ENCODE measurements at regions not wholly inside any gene's neighbourhood (a gene's known extent, or its start where the extent isn't known, plus 50 kb on each side); places are given as distances from the start of the nearest gene placed in this dataset.
"Not testable (repeated sequence)": the region's sequence is repeated elsewhere in the genome, so short reads cannot be mapped to it uniquely, and the experiment has no call there.

DNA sequence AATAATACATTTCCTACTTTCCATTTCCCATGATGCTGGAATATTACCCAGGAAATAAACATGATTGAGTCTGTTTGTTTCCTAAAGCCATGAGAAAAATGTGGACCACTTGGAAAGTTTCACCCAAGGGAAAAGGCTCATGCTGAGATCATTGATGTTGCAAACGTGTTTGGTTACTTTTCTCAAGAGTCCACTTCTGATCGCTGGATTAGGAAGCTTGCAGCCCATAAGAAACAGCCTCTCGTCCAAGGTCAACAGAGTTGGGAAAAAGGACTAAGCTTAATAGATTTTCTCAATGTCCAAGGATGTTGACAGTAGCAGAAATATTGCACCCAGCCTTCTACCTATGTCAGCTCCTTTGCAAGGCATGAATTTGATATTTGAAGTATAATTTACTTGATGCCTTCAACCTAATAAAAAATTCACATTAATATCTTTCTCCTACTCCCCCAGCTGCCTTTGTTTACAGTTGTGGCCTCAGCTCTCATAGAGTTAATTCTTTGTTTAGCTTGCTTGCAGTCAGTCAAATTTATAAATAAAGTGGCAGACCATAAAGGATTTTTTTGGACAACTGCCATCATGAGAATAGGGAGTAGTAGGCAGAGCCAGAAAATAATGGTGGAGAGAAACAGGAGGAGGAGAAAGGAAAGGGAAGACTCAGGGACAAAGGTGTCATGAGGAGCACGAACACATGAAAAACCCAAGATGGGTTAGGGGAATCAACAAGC, 65.6 kb upstream of the BLTP1 start:
- H3K4me3 ChIP-seq: no peak overlapping the region
- TF ChIP-seq, protein P1, sequence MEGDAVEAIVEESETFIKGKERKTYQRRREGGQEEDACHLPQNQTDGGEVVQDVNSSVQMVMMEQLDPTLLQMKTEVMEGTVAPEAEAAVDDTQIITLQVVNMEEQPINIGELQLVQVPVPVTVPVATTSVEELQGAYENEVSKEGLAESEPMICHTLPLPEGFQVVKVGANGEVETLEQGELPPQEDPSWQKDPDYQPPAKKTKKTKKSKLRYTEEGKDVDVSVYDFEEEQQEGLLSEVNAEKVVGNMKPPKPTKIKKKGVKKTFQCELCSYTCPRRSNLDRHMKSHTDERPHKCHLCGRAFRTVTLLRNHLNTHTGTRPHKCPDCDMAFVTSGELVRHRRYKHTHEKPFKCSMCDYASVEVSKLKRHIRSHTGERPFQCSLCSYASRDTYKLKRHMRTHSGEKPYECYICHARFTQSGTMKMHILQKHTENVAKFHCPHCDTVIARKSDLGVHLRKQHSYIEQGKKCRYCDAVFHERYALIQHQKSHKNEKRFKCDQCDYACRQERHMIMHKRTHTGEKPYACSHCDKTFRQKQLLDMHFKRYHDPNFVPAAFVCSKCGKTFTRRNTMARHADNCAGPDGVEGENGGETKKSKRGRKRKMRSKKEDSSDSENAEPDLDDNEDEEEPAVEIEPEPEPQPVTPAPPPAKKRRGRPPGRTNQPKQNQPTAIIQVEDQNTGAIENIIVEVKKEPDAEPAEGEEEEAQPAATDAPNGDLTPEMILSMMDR (IDR thresholded peaks at IDR 0.05): no peak
- no peak for TF ChIP-seq POLR2A (IDR thresholded peaks at IDR 0.05)
- TF ChIP-seq POLR2AphosphoS5 (IDR thresholded peaks at IDR 0.05): peak in 1 of 2 donors; percentile 35
- TF ChIP-seq EP300 (IDR thresholded peaks at IDR 0.05): peak in 1 of 4 donors; percentile 84
- 45 to 51% methylated on average over 4 of the region's 4 CpGs for WGBS, 2 donors
- H3K27ac ChIP-seq: peak overlapping the region in 2 of 4 donors; percentile 50 to 58
- DNase-seq (peak in 1 of 2 donors; percentile 55), ATAC-seq (ENCODE audit: low FRiP score in 2 of 2) (no peak)
- H3K36me3 ChIP-seq: no peaks in the 10 kb centered on the region
- H3K4me1 ChIP-seq: peaks cover 0 to 14% (median 5%) of the 10 kb centered on the region in 4 donors
- H3K9me3 ChIP-seq: no peaks in the 10 kb centered on the region
- no peaks in the 10 kb centered on the region for H3K27me3 ChIP-seq

DNA sequence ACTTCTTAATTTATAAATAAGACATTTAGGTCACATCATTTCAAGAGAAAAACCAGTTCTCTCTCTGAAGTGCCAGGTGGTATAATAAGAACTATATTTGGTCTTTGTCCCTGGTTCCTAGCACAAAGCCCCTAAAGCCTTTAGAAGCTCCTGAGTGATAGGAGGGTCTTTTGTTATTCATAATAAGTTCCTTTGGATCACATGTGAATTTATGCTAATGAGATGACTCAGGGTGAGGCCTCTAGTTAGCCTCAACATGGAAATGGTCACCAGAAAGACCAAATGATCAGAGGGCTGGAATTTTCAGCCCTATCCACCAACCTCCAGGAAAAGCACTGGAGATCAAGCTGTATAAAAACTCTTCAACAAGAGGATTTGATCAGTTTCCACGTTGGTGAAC, 68.1 kb upstream of the BLTP1 start:
- 35 to 54% methylated on average over 1 of the region's 1 CpG for WGBS, 2 donors
- Histone ChIP-seq H3K36me3 (no peaks in the 10 kb centered on the region), H3K27me3 (no peaks in the 10 kb centered on the region), H3K9me3 (no peaks in the 10 kb centered on the region), H3K4me3 (no peak overlapping the region), H3K27ac (no peak overlapping the region), H3K4me1 (peaks cover 0 to 9% (median 5%) of the 10 kb centered on the region in 4 donors)
- ATAC-seq (ENCODE audit: low FRiP score in 2 of 2): no peak
- TF ChIP-seq POLR2AphosphoS5 (IDR thresholded peaks at IDR 0.05) (no peak), POLR2A (IDR thresholded peaks at IDR 0.05) (no peak), EP300 (IDR thresholded peaks at IDR 0.05) (no peak)
- TF ChIP-seq, protein P1 (IDR thresholded peaks at IDR 0.05): no peak
- no peak for DNase-seq

DNA sequence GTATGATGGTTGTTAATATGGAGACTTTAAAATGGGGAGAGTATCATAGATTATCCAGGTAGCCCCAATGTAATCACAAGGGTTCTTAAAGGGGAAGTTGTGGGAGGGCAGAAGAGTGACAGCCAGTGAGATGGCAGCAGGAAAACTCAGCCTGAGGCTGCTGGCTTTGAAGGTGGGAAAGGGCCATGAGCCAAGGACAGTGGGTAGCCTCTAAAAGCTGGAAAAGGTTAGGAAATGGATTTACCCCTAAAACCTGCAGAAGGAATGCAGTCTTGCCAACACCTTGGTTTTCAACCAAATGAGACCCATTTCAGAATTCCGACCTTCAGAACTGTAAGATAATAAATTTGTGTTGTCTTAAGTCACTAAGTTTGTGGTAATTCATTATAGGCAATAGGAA, 68.8 kb upstream of the BLTP1 start:
- no peak for TF ChIP-seq EP300 (IDR thresholded peaks at IDR 0.05)
- no peak for TF ChIP-seq POLR2AphosphoS5 (IDR thresholded peaks at IDR 0.05)
- TF ChIP-seq, protein P1 (IDR thresholded peaks at IDR 0.05): no peak
- no peak for TF ChIP-seq POLR2A (IDR thresholded peaks at IDR 0.05)
- H3K9me3 ChIP-seq: no peaks in the 10 kb centered on the region
- H3K4me3 ChIP-seq: no peak overlapping the region
- no peaks in the 10 kb centered on the region for H3K27me3 ChIP-seq
- no peak for ATAC-seq (ENCODE audit: low FRiP score in 2 of 2)
- DNase-seq: no peak
- peak overlapping the region in 1 of 4 donors; percentile 42 for H3K27ac ChIP-seq
- 100% methylated on average over 1 of the region's 1 CpG for WGBS, 2 donors
- peaks cover 0 to 9% (median 5%) of the 10 kb centered on the region in 4 donors for H3K4me1 ChIP-seq
- H3K36me3 ChIP-seq: no peaks in the 10 kb centered on the region

DNA sequence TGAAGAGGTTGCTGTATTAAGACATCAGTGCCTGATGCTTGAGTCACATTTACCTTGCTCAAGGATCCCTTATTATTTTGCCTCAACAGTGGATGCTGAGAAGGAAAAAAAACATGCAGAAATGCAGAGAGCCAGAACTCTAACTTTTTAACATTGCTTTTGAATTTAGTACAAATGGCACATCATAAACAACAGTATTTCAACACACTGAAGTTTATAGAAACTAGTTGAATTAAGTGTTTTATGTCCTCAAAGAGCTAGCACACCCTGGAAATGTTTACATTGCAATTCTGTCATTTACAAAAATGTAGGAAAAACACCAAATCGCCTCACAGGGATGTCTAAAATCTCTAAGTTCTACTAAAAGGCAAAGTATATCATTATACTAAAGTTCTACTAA, 69.5 kb upstream of the BLTP1 start:
- TF ChIP-seq EP300 (IDR thresholded peaks at IDR 0.05): no peak
- TF ChIP-seq POLR2A (IDR thresholded peaks at IDR 0.05): no peak
- no peak for TF ChIP-seq POLR2AphosphoS5 (IDR thresholded peaks at IDR 0.05)
- TF ChIP-seq, protein P1 (IDR thresholded peaks at IDR 0.05): no peak
- Histone ChIP-seq H3K27ac (no peak overlapping the region), H3K27me3 (no peaks in the 10 kb centered on the region), H3K4me3 (no peak overlapping the region), H3K9me3 (no peaks in the 10 kb centered on the region), H3K4me1 (peaks cover 0 to 9% (median 5%) of the 10 kb centered on the region in 4 donors), H3K36me3 (no peaks in the 10 kb centered on the region)
- 31 to 40% methylated on average over 1 of the region's 1 CpG for WGBS, 2 donors
- DNase-seq (peak in 1 of 2 donors; percentile 23), ATAC-seq (ENCODE audit: low FRiP score in 2 of 2) (no peak)

DNA sequence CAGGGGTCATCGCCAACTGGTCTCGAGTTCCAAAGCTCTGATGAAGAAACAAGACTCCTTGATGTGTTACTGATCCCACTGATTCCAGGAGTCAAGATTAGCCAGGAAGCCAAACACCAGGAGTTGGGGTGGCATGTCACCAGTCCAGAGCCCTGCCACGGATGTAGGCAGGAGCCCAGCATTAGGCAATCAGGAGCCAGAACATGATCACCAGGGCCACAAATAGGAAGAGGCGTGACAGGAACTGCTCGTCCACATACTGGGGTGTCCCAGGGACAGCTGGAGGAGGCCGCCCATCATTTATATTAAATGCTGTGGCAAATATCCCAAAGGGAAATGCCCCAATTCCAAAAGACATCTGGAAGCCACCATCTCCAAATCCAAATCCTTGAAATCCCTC, 74.5 kb upstream of the BLTP1 start:
- H3K27me3 ChIP-seq; H3K9me3 ChIP-seq; H3K4me1 ChIP-seq; ATAC-seq (ENCODE audit: low FRiP score in 2 of 2); H3K27ac ChIP-seq; H3K4me3 ChIP-seq; H3K36me3 ChIP-seq; DNase-seq: not testable (repeated sequence)
- 63 to 78% methylated on average over 3 to 5 of the region's 6 CpGs for WGBS, 2 donors

DNA sequence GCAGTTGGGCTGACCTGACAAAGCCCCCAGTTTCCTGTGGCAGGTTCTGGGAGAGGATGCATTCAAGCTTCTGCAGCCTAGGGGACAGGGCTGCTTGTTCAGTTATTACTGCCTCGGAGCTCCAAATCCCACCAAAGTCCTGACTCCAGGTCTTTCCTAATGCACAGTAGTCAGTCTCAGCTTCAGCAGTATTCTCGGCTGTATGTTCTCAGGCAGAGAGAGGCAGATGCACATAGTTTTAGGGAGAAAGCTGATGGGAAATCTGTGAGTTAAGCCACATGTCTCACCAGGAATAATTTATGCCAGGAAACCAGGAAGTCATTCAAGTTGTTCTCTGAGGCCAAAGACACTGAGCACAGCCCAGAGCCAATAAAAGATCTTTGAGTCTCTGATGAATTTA, 75.3 kb upstream of the BLTP1 start:
- not testable (repeated sequence) for H3K9me3 ChIP-seq; H3K36me3 ChIP-seq; DNase-seq; H3K4me1 ChIP-seq; H3K27ac ChIP-seq; ATAC-seq (ENCODE audit: low FRiP score in 2 of 2); H3K27me3 ChIP-seq; H3K4me3 ChIP-seq
- 55% methylated on average over 2 of the region's 2 CpGs; no CpG with 5 or more reads in 1 of the 2 donors for WGBS, 2 donors
